Astrocyte (in vitro differentiated cells and primary cell): ENCODE measurements at regions not wholly inside any gene's neighbourhood (a gene's known extent, or its start where the extent isn't known, plus 50 kb on each side); places are given as distances from the start of the nearest gene placed in this dataset.

ENCODE experiments used
- DNase-seq: peaks from one replicate; pipeline ENCODE4 v3.0.0-alpha.2; 2010; ENCODE audit warnings: low read depth
- FAIRE-seq: peaks from 2 replicates; lab custom pipeline; 2011; peaks lifted over from hg19 to GRCh38; lab: Jason Lieb, UNC
- H2AFZ ChIP-seq: 2 replicates; pipeline ENCODE4 v1.6.0; 2012; ENCODE audit warnings: low read depth, low read length, inconsistent platforms
- H3K27ac ChIP-seq: 2 replicates; pipeline ENCODE4 v1.5.1; 2011; ENCODE audit warnings: low read depth, low read length, inconsistent platforms
- H3K27me3 ChIP-seq: 2 replicates; pipeline ENCODE4 v1.6.0; 2011; ENCODE audit warnings: low read length, inconsistent platforms; ENCODE audit not compliant: insufficient read depth
- H3K36me3 ChIP-seq: 2 replicates; pipeline ENCODE4 v1.5.1; 2011; ENCODE audit warnings: low read length, inconsistent platforms; ENCODE audit not compliant: insufficient read depth
- H3K4me1 ChIP-seq: 2 replicates; pipeline ENCODE4 v1.5.1; 2011; ENCODE audit warnings: low read length, inconsistent platforms; ENCODE audit not compliant: insufficient read depth
- H3K4me2 ChIP-seq: 2 replicates; pipeline ENCODE4 v1.6.0; 2012; ENCODE audit warnings: low read length, inconsistent platforms
- H3K4me3 ChIP-seq: 2 replicates; pipeline ENCODE4 v1.5.1; 2011; ENCODE audit warnings: low read depth, mild to moderate bottlenecking, low read length, inconsistent platforms; ENCODE audit not compliant: insufficient read depth
- H3K79me2 ChIP-seq: 2 replicates; pipeline ENCODE4 v1.6.0; 2012; ENCODE audit warnings: mild to moderate bottlenecking, low read length, inconsistent platforms; ENCODE audit not compliant: insufficient read depth
- H3K9ac ChIP-seq: 2 replicates; pipeline ENCODE4 v1.6.0; 2012; ENCODE audit warnings: mild to moderate bottlenecking, low read length, inconsistent platforms
- H3K9me3 ChIP-seq: 2 replicates; pipeline ENCODE4 v1.5.1; 2012; ENCODE audit warnings: low read depth, mild to moderate bottlenecking, low read length, inconsistent platforms; ENCODE audit not compliant: insufficient read depth
- H4K20me1 ChIP-seq: 2 replicates; pipeline ENCODE4 v1.6.0; 2012; ENCODE audit warnings: low read length, inconsistent platforms; ENCODE audit not compliant: insufficient read depth
- H3K27ac Mint-ChIP-seq: one replicate; pipeline ENCODE4 v1.8.0; 2021; ENCODE audit warnings: mild to moderate bottlenecking, mixed read lengths; ENCODE audit not compliant: unreplicated experiment
- H3K27me3 Mint-ChIP-seq: one replicate; pipeline ENCODE4 v1.8.0; 2021; ENCODE audit warnings: low read depth, mixed read lengths; ENCODE audit not compliant: unreplicated experiment
- H3K36me3 Mint-ChIP-seq: one replicate; pipeline ENCODE4 v1.8.0; 2021; ENCODE audit warnings: low read depth, mixed read lengths; ENCODE audit not compliant: unreplicated experiment
- H3K4me1 Mint-ChIP-seq: one replicate; pipeline ENCODE4 v1.8.0; 2021; ENCODE audit warnings: low read depth, mixed read lengths; ENCODE audit not compliant: unreplicated experiment
- H3K4me3 Mint-ChIP-seq: one replicate; pipeline ENCODE4 v1.8.0; 2021; ENCODE audit warnings: mild to moderate bottlenecking, moderate library complexity, mixed read lengths; ENCODE audit not compliant: unreplicated experiment
- H3K9me3 Mint-ChIP-seq: one replicate; pipeline ENCODE4 v1.8.0; 2021; ENCODE audit warnings: mild to moderate bottlenecking, mixed read lengths; ENCODE audit not compliant: unreplicated experiment
- EZH2 ChIP-seq: IDR thresholded peaks from 2 replicates; pipeline ENCODE4 v1.6.1; 2012; ENCODE audit warnings: mild to moderate bottlenecking, low read length, inconsistent platforms; ENCODE audit not compliant: insufficient read depth
- TF ChIP-seq, protein P1 (sequence below): IDR thresholded peaks from 2 replicates; pipeline ENCODE4 v1.5.1; 2011; ENCODE audit warnings: low read depth, mild to moderate bottlenecking, inconsistent platforms, low read length, moderate library complexity; ENCODE audit not compliant: insufficient read depth

DNA sequence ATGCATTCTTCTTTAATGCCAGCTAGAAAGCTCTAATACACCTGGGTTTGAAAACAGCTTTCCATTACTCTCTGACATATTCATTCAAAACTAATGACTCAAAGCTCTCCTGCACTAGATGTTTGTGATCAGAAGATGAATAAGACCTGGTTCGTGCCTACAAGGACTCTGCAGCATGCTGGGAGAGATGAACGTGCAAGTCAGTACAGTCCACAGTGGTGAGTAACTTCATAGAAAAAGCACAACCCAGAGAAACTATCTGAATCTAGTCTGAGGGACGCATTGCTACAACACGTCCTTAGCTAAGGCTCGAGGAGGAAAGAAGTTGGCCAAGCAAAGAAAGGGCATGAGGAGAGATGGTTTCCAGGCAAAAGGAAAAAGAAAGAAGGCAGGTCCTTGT is 234.3 kb downstream of the OSR1 start:
- Histone ChIP-seq H3K9ac (peak overlapping the region; percentile 21), H3K4me2 (peak overlapping the region; percentile 59), H4K20me1 (no peaks in the 10 kb centered on the region), H3K79me2 (no peaks in the 10 kb centered on the region), H3K27me3 (no peaks in the 10 kb centered on the region), H3K9me3 (no peaks in the 10 kb centered on the region), H3K36me3 (no peaks in the 10 kb centered on the region), H2AFZ (peak overlapping the region; percentile 6), H3K4me3 (no peak overlapping the region), H3K27ac (peak overlapping the region; percentile 49), H3K4me1 (peaks cover 29% of the 10 kb centered on the region)
- no peak for TF ChIP-seq EZH2
- TF ChIP-seq, protein P1, sequence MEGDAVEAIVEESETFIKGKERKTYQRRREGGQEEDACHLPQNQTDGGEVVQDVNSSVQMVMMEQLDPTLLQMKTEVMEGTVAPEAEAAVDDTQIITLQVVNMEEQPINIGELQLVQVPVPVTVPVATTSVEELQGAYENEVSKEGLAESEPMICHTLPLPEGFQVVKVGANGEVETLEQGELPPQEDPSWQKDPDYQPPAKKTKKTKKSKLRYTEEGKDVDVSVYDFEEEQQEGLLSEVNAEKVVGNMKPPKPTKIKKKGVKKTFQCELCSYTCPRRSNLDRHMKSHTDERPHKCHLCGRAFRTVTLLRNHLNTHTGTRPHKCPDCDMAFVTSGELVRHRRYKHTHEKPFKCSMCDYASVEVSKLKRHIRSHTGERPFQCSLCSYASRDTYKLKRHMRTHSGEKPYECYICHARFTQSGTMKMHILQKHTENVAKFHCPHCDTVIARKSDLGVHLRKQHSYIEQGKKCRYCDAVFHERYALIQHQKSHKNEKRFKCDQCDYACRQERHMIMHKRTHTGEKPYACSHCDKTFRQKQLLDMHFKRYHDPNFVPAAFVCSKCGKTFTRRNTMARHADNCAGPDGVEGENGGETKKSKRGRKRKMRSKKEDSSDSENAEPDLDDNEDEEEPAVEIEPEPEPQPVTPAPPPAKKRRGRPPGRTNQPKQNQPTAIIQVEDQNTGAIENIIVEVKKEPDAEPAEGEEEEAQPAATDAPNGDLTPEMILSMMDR: no peak
- no peaks in the 10 kb centered on the region for H3K36me3 Mint-ChIP-seq
- H3K27me3 Mint-ChIP-seq: no peaks in the 10 kb centered on the region
- H3K4me1 Mint-ChIP-seq: peaks cover 38% of the 10 kb centered on the region
- peak; percentile 98 for FAIRE-seq
- DNase-seq: peak; percentile 90
- H3K9me3 Mint-ChIP-seq: no peaks in the 10 kb centered on the region
- no peak overlapping the region for H3K4me3 Mint-ChIP-seq
- peak overlapping the region; percentile 8 for H3K27ac Mint-ChIP-seq

DNA sequence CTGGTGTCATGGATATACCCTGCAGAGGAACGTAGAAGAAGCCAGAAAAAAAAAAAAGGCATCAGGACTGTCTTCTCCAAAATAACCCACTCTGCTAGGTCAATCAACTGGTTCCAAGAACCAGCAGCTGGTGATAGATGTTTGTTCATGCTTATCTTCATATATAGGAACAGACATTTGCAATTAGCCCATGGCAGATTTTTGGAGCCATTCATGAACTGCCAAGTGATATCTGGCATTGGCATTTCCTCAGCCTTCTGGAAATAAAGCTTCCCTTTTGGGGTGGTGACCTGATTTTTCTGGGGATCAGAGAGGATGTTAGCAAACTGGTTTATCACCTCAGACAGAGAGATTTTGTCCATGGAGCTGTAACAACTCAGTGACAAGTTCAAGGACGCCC is 234.9 kb downstream of the OSR1 start:
- H3K36me3 ChIP-seq: no peaks in the 10 kb centered on the region
- peaks cover 29% of the 10 kb centered on the region for H3K4me1 ChIP-seq
- Mint-ChIP-seq H3K4me3 (no peak overlapping the region), H3K36me3 (no peaks in the 10 kb centered on the region), H3K4me1 (peaks cover 38% of the 10 kb centered on the region), H3K27me3 (peaks cover 3% of the 10 kb centered on the region), H3K27ac (peak overlapping the region; percentile 8), H3K9me3 (no peaks in the 10 kb centered on the region)
- DNase-seq: no peak
- no peaks in the 10 kb centered on the region for H3K79me2 ChIP-seq
- no peaks in the 10 kb centered on the region for H4K20me1 ChIP-seq
- H3K9me3 ChIP-seq: no peaks in the 10 kb centered on the region
- FAIRE-seq: no peak
- H3K9ac ChIP-seq: no peak overlapping the region
- no peak overlapping the region for H2AFZ ChIP-seq
- no peaks in the 10 kb centered on the region for H3K27me3 ChIP-seq
- no peak overlapping the region for H3K4me3 ChIP-seq
- H3K27ac ChIP-seq: no peak overlapping the region
- H3K4me2 ChIP-seq: peak overlapping the region; percentile 59
- no peak for TF ChIP-seq EZH2
- TF ChIP-seq, protein P1: no peak

DNA sequence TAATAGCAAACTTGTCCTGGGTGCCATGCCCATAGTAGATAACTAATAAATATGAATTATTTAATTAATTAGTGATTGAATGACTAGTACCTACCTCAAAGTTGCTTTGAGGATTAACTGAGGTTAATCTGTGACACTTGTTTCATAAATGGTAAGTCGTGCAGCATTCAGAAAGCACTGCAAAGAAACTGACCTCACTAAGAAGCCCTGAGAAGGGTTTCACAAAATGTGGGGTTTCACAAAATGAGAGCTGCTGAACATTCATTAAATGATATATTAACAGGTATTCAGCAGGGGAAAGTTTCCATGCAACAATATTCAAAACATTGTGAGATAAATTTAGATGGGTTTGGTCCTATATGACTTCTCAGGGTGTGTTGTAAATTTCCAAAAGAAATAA is 236.2 kb downstream of the OSR1 start:
- no peak overlapping the region for H3K4me2 ChIP-seq
- H3K4me3 ChIP-seq: no peak overlapping the region
- no peak for TF ChIP-seq EZH2
- TF ChIP-seq, protein P1: no peak
- Mint-ChIP-seq H3K9me3 (peaks cover 7% of the 10 kb centered on the region), H3K27ac (no peak overlapping the region), H3K27me3 (peaks cover 11% of the 10 kb centered on the region), H3K4me1 (peaks cover 38% of the 10 kb centered on the region), H3K4me3 (no peak overlapping the region), H3K36me3 (no peaks in the 10 kb centered on the region)
- DNase-seq: no peak
- no peak overlapping the region for H3K27ac ChIP-seq
- H3K9me3 ChIP-seq: no peaks in the 10 kb centered on the region
- H3K79me2 ChIP-seq: no peaks in the 10 kb centered on the region
- no peaks in the 10 kb centered on the region for H3K36me3 ChIP-seq
- FAIRE-seq: no peak
- H3K27me3 ChIP-seq: no peaks in the 10 kb centered on the region
- no peak overlapping the region for H3K9ac ChIP-seq
- H4K20me1 ChIP-seq: no peaks in the 10 kb centered on the region
- no peak overlapping the region for H2AFZ ChIP-seq
- peaks cover 29% of the 10 kb centered on the region for H3K4me1 ChIP-seq
